ENCODE measurements at regions not wholly inside any gene's neighbourhood (a gene's known extent, or its start where the extent isn't known, plus 50 kb on each side); places are given as distances from the start of the nearest gene placed in this dataset.
"Not testable (repeated sequence)": the region's sequence is repeated elsewhere in the genome, so short reads cannot be mapped to it uniquely, and the experiment has no call there.

GRCh38 chr3:38964646-38965045, 87.1 kb downstream of the SCN11A start:
- no peak for DNase-seq

- no peak for DNase-seq
These were observed 87.5 kb downstream of the SCN11A start for GRCh38 chr3:38964204-38964603.

- no peak for DNase-seq
These were observed 90.7 kb downstream of the SCN11A start for GRCh38 chr3:38960953-38961622.

- DNase-seq = no peak
These were observed 91.6 kb downstream of the SCN11A start for GRCh38 chr3:38960042-38960622.

GRCh38 chr3:38958026-38958720, 93.6 kb downstream of the SCN11A start:
- DNase-seq = no peak

GRCh38 chr3:38957296-38957695, 94.4 kb downstream of the SCN11A start:
- no peak for DNase-seq

- no peak for DNase-seq
These were observed 99.0 kb downstream of the SCN11A start for GRCh38 chr3:38952721-38953120.

GRCh38 chr3:38951167-38951566, 100.6 kb downstream of the SCN11A start:
- not testable (repeated sequence) for DNase-seq

GRCh38 chr3:38950581-38950980, 101.2 kb downstream of the SCN11A start:
- no peak for DNase-seq

- DNase-seq = no peak
These were observed 101.8 kb downstream of the SCN11A start for GRCh38 chr3:38949994-38950393.

GRCh38 chr3:38940394-38940793, 111.3 kb downstream of the SCN11A start:
- DNase-seq = no peak

GRCh38 chr3:38925351-38925750, 109.3 kb upstream of the SCN10A start:
- DNase-seq = no peak

- no peak for DNase-seq
These were observed 100.7 kb upstream of the SCN10A start for GRCh38 chr3:38916706-38917105.

GRCh38 chr3:38907426-38907825, 91.4 kb upstream of the SCN10A start:
- no peak for DNase-seq

GRCh38 chr3:38890426-38890825, 74.4 kb upstream of the SCN10A start:
- DNase-seq = no peak

GRCh38 chr3:38878646-38879045, 62.6 kb upstream of the SCN10A start:
- DNase-seq = no peak

Data from GF-D8 (cell line).